LNCaP clone FGC (cell line): ENCODE measurements at regions not wholly inside any gene's neighbourhood (a gene's known extent, or its start where the extent isn't known, plus 50 kb on each side); places are given as distances from the start of the nearest gene placed in this dataset.

ENCODE experiments used
- DNase-seq: peaks from one replicate; pipeline ENCODE4 v3.0.0-alpha.2; 2011; ENCODE audit warnings: low read depth
- H3K4me3 ChIP-seq: 2 replicates; pipeline ENCODE4 v1.5.1; 2011; ENCODE audit warnings: mild to moderate bottlenecking, low read depth, low read length, control low read depth
- CTCF ChIP-seq: IDR thresholded peaks from 2 replicates; pipeline ENCODE4 v1.5.1; 2012; ENCODE audit warnings: mild to moderate bottlenecking; ENCODE audit not compliant: control insufficient read depth, insufficient read depth; ENCODE audit errors: extremely low read depth

GRCh38 chr16:87077750-87078127 is 239.5 kb downstream of the C16orf95 start:
- no peak for DNase-seq
- no peak overlapping the region for H3K4me3 ChIP-seq
- TF ChIP-seq CTCF: no peak

- H3K4me3 ChIP-seq: no peak overlapping the region
- DNase-seq: no peak
- no peak for TF ChIP-seq CTCF
Measured at GRCh38 chr16:87080571-87081167, 236.5 kb downstream of the C16orf95 start.

GRCh38 chr16:87085441-87085840 is 231.8 kb downstream of the C16orf95 start:
- no peak for DNase-seq
- no peak for TF ChIP-seq CTCF
- no peak overlapping the region for H3K4me3 ChIP-seq

GRCh38 chr16:87086156-87086555 is 231.0 kb downstream of the C16orf95 start:
- no peak for TF ChIP-seq CTCF
- no peak overlapping the region for H3K4me3 ChIP-seq
- no peak for DNase-seq

DNA sequence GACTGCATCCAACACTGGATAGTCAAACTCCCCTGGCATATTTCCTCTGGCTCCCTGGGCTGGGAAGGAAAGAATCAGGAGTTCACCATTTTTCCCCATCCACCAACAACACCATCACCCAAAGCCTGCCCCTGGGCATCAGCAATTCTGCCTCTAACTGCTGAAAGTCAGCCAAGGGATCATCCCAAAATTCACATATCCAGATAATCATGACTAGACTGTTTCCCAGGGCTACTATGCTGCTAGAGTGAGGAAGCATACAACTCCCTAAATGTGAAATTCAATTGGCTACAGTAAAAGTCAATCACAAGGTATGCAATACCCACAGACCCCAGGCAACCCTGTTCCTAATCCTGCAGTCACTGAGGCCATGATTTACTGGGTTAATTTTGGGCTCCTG is 230.6 kb downstream of the C16orf95 start:
- H3K4me3 ChIP-seq: no peak overlapping the region
- no peak for DNase-seq
- TF ChIP-seq CTCF: no peak

- no peak overlapping the region for H3K4me3 ChIP-seq
- no peak for DNase-seq
- no peak for TF ChIP-seq CTCF
Measured at GRCh38 chr16:87092958-87093357, 224.2 kb downstream of the C16orf95 start.
